ENCODE measurements at regions not wholly inside any gene's neighbourhood (a gene's known extent, or its start where the extent isn't known, plus 50 kb on each side); places are given as distances from the start of the nearest gene placed in this dataset.

- no peak for DNase-seq
Measured at GRCh38 chr4:183763990-183764754, 105.1 kb downstream of the TRAPPC11 start.

GRCh38 chr4:183765251-183765911 is 106.3 kb downstream of the TRAPPC11 start:
- DNase-seq = no peak

- no peak for DNase-seq
Measured at GRCh38 chr4:183766140-183766539, 107.0 kb downstream of the TRAPPC11 start.

GRCh38 chr4:183770906-183771305 is 111.8 kb downstream of the TRAPPC11 start:
- DNase-seq = no peak

- DNase-seq = no peak
Measured at GRCh38 chr4:183772361-183772760, 113.3 kb downstream of the TRAPPC11 start.

GRCh38 chr4:183773790-183774189 is 114.7 kb downstream of the TRAPPC11 start:
- no peak for DNase-seq

GRCh38 chr4:183783306-183783705 is 121.8 kb upstream of the STOX2 start:
- no peak for DNase-seq

- no peak for DNase-seq
Measured at GRCh38 chr4:183783991-183784553, 121.0 kb upstream of the STOX2 start.

GRCh38 chr4:183788308-183788905 is 116.7 kb upstream of the STOX2 start:
- no peak for DNase-seq

- DNase-seq = no peak
Measured at GRCh38 chr4:183789657-183790056, 115.5 kb upstream of the STOX2 start.

GRCh38 chr4:183790661-183791060 is 114.4 kb upstream of the STOX2 start:
- DNase-seq = no peak

GRCh38 chr4:183797011-183797444 is 108.1 kb upstream of the STOX2 start:
- no peak for DNase-seq

- DNase-seq = no peak
Measured at GRCh38 chr4:183797445-183798300, 107.4 kb upstream of the STOX2 start.

GRCh38 chr4:183798301-183799253 is 106.5 kb upstream of the STOX2 start:
- DNase-seq = no peak

GRCh38 chr4:183801457-183802165 is 103.5 kb upstream of the STOX2 start:
- no peak for DNase-seq

- DNase-seq = no peak
Measured at GRCh38 chr4:183806341-183806740, 98.8 kb upstream of the STOX2 start.

GRCh38 chr4:183807420-183808096 is 97.5 kb upstream of the STOX2 start:
- no peak for DNase-seq

- no peak for DNase-seq
Measured at GRCh38 chr4:183808097-183808456, 97.0 kb upstream of the STOX2 start.

GRCh38 chr4:183812567-183812966 is 92.5 kb upstream of the STOX2 start:
- DNase-seq = no peak

GRCh38 chr4:183814461-183814860 is 90.6 kb upstream of the STOX2 start:
- no peak for DNase-seq
